Liver (tissue), 3 donors: ENCODE measurements at regions not wholly inside any gene's neighbourhood (a gene's known extent, or its start where the extent isn't known, plus 50 kb on each side); places are given as distances from the start of the nearest gene placed in this dataset.

Experiments
- ATF3 ChIP-seq: IDR thresholded peaks from 2 replicates; pipeline ENCODE4 v1.6.1; 2016; ENCODE audit warnings: antibody characterized with exemption
- JUND ChIP-seq, 2 donors: IDR thresholded peaks; 2 replicates each; pipeline ENCODE4 v1.6.1; 2016; ENCODE audit warnings: antibody characterized with exemption in 2 of 2
- MAX ChIP-seq: IDR thresholded peaks from 2 replicates; pipeline ENCODE4 v1.6.1; 2016; ENCODE audit warnings: antibody characterized with exemption
- NR2F2 ChIP-seq: IDR thresholded peaks from 2 replicates; pipeline ENCODE4 v1.6.1; 2016; ENCODE audit warnings: antibody characterized with exemption
- SP1 ChIP-seq: IDR thresholded peaks from 2 replicates; pipeline ENCODE4 v1.6.1; 2018; ENCODE audit warnings: antibody characterized with exemption, mild to moderate bottlenecking
- TAF1 ChIP-seq: conservative IDR thresholded peaks from 2 replicates; pipeline ENCODE4 v1.6.1; 2016; ENCODE audit warnings: antibody characterized with exemption, mild to moderate bottlenecking
- TF ChIP-seq, protein P1 (sequence below): IDR thresholded peaks from 2 replicates; pipeline ENCODE4 v1.6.1; 2016; ENCODE audit warnings: antibody characterized with exemption, mild to moderate bottlenecking
- TF ChIP-seq, protein P2 (sequence below): fragments of 150-350 bp; IDR thresholded peaks from 2 replicates; pipeline ENCODE4 v1.5.1; 2017; ENCODE audit warnings: improper control_type of control experiment, low read depth, low read length; ENCODE audit not compliant: missing input control
- donor health status: healthy.
- donor health status: healthy.

DNA sequence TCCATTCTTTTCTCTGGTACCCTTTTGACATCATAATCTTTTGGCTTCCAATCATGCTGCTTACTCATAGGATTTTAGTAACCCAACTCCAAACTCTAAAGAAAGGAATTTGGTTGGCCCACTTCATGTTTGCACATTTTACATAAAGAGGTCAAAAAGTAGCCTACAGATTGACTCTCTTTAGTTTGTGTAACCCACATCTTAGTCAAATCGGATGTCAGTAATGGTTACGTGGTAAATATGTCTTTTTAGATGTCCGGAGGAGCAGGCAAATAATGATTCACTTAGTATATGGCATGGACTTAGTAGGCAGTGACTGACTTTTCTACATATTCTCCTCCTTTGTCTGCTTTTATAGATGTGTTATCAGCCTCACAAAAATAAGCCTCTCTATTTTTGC, 711.6 kb upstream of the FOXG1 start:
- TF ChIP-seq, protein P1, sequence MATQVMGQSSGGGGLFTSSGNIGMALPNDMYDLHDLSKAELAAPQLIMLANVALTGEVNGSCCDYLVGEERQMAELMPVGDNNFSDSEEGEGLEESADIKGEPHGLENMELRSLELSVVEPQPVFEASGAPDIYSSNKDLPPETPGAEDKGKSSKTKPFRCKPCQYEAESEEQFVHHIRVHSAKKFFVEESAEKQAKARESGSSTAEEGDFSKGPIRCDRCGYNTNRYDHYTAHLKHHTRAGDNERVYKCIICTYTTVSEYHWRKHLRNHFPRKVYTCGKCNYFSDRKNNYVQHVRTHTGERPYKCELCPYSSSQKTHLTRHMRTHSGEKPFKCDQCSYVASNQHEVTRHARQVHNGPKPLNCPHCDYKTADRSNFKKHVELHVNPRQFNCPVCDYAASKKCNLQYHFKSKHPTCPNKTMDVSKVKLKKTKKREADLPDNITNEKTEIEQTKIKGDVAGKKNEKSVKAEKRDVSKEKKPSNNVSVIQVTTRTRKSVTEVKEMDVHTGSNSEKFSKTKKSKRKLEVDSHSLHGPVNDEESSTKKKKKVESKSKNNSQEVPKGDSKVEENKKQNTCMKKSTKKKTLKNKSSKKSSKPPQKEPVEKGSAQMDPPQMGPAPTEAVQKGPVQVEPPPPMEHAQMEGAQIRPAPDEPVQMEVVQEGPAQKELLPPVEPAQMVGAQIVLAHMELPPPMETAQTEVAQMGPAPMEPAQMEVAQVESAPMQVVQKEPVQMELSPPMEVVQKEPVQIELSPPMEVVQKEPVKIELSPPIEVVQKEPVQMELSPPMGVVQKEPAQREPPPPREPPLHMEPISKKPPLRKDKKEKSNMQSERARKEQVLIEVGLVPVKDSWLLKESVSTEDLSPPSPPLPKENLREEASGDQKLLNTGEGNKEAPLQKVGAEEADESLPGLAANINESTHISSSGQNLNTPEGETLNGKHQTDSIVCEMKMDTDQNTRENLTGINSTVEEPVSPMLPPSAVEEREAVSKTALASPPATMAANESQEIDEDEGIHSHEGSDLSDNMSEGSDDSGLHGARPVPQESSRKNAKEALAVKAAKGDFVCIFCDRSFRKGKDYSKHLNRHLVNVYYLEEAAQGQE, result no peak
- TF ChIP-seq, protein P2, sequence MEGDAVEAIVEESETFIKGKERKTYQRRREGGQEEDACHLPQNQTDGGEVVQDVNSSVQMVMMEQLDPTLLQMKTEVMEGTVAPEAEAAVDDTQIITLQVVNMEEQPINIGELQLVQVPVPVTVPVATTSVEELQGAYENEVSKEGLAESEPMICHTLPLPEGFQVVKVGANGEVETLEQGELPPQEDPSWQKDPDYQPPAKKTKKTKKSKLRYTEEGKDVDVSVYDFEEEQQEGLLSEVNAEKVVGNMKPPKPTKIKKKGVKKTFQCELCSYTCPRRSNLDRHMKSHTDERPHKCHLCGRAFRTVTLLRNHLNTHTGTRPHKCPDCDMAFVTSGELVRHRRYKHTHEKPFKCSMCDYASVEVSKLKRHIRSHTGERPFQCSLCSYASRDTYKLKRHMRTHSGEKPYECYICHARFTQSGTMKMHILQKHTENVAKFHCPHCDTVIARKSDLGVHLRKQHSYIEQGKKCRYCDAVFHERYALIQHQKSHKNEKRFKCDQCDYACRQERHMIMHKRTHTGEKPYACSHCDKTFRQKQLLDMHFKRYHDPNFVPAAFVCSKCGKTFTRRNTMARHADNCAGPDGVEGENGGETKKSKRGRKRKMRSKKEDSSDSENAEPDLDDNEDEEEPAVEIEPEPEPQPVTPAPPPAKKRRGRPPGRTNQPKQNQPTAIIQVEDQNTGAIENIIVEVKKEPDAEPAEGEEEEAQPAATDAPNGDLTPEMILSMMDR, result no peak
- TF ChIP-seq MAX, result no peak
- no peak for TF ChIP-seq NR2F2
- no peak for TF ChIP-seq JUND (IDR thresholded peaks at IDR 0.05)
- TF ChIP-seq TAF1, result no peak
- TF ChIP-seq ATF3, result no peak
- no peak for TF ChIP-seq SP1
